Breast epithelium (tissue), 4 donors: ENCODE measurements at regions not wholly inside any gene's neighbourhood (a gene's known extent, or its start where the extent isn't known, plus 50 kb on each side); places are given as distances from the start of the nearest gene placed in this dataset.

Experiments used
- DNase-seq, 2 donors: peaks; one replicate each; pipeline ENCODE4 v3.0.0-alpha.2; 2019; ENCODE audit warnings: low spot score in 2 of 2
- H3K27ac ChIP-seq, 2 donors: fragments of 200-600 bp; sonication (generic) in 1 of 2; one replicate each; pipeline ENCODE4 v1.5.1; 2016 to 2019; ENCODE audit warnings: mild to moderate bottlenecking in 1 of 2
- H3K27me3 ChIP-seq, 2 donors: fragments of 200-600 bp; sonication (generic) in 1 of 2; one replicate each; pipeline versions ENCODE4 v1.5.1 to v1.6.0; 2017 to 2019; ENCODE audit warnings: control low read depth in 1 of 2, mild to moderate bottlenecking in 1 of 2
- H3K36me3 ChIP-seq: fragments of 200-600 bp; one replicate; pipeline ENCODE4 v1.5.1; 2019
- H3K4me1 ChIP-seq, 2 donors: fragments of 200-600 bp; sonication (generic); one replicate each; pipeline ENCODE4 v1.5.1; 2016 to 2019; ENCODE audit warnings: control low read depth in 1 of 2
- H3K4me3 ChIP-seq, 3 donors: fragments of 200-600 bp; sonication (generic); 1 replicate in 2 of 3; 2 replicates in 1 of 3; pipeline ENCODE4 v1.5.1; 2016 to 2019; ENCODE audit warnings: mild to moderate bottlenecking in 3 of 3, moderate library complexity in 2 of 3
- H3K9me3 ChIP-seq, 2 donors: fragments of 200-600 bp; sonication (generic) in 1 of 2; one replicate each; pipeline ENCODE4 v1.5.1; 2016 to 2019; ENCODE audit warnings: control low read depth in 1 of 2
- POLR2A ChIP-seq: fragments of 450-650 bp; IDR thresholded peaks from one replicate; pipeline ENCODE4 v1.6.1; 2016; ENCODE audit warnings: antibody characterized with exemption, mild to moderate bottlenecking, moderate library complexity
- POLR2AphosphoS5 ChIP-seq, 3 donors: sonication (generic); formaldehyde crosslinking; IDR thresholded peaks; one replicate each; pipeline ENCODE4 v1.6.1; 2017; ENCODE audit warnings: antibody characterized with exemption in 3 of 3
- intact Hi-C: fragments of 100-400 bp; cut with DNase I; formaldehyde crosslinking; loops from one replicate; pipeline ENCODE4 v1.15.1; 2023; ENCODE audit warnings: low total_unique reads
- TF ChIP-seq, protein P1 (sequence below), 3 donors: fragments of 450-650 bp; IDR thresholded peaks; one replicate each; pipeline ENCODE4 v1.5.1; 2016 to 2017; ENCODE audit warnings: antibody characterized with exemption in 3 of 3, mild to moderate bottlenecking in 3 of 3, moderate library complexity in 3 of 3

DNA sequence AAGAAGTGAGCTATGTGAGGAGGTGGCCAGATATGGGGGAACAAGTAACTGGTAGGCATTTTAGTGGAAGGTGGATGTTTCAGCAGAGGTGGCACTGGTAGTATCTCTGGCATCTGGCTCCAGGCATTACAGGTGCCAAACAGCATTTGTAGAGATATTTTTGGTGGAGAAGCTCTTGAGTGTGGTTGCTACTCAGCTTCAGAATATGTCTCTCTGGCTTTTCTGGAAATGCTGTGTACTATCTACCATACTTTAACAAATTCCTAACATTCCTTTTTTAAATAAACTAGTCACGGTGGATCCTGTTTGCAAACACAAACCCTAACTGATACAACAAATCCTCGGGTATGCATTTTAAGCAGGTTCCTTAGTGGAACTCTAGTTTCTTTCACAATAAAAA, 128.0 kb downstream of the BARX2 start:
- DNase-seq = no peak
- Histone ChIP-seq H3K9me3 (peaks cover 0 to 8% of the 10 kb centered on the region in 2 donors), H3K4me3 (no peak overlapping the region), H3K27ac (no peak overlapping the region), H3K4me1 (no peaks in the 10 kb centered on the region), H3K27me3 (no peaks in the 10 kb centered on the region), H3K36me3 (no peaks in the 10 kb centered on the region)
- intact Hi-C loops = no loop called here
- TF ChIP-seq POLR2A = no peak

GRCh38 chr11:129505266-129505665, 129.6 kb downstream of the BARX2 start:
- Histone ChIP-seq H3K9me3 (peaks cover 0 to 8% of the 10 kb centered on the region in 2 donors), H3K4me3 (no peak overlapping the region), H3K27ac (no peak overlapping the region), H3K27me3 (no peaks in the 10 kb centered on the region), H3K4me1 (no peaks in the 10 kb centered on the region), H3K36me3 (no peaks in the 10 kb centered on the region)
- TF ChIP-seq, protein P1, sequence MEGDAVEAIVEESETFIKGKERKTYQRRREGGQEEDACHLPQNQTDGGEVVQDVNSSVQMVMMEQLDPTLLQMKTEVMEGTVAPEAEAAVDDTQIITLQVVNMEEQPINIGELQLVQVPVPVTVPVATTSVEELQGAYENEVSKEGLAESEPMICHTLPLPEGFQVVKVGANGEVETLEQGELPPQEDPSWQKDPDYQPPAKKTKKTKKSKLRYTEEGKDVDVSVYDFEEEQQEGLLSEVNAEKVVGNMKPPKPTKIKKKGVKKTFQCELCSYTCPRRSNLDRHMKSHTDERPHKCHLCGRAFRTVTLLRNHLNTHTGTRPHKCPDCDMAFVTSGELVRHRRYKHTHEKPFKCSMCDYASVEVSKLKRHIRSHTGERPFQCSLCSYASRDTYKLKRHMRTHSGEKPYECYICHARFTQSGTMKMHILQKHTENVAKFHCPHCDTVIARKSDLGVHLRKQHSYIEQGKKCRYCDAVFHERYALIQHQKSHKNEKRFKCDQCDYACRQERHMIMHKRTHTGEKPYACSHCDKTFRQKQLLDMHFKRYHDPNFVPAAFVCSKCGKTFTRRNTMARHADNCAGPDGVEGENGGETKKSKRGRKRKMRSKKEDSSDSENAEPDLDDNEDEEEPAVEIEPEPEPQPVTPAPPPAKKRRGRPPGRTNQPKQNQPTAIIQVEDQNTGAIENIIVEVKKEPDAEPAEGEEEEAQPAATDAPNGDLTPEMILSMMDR (IDR thresholded peaks at IDR 0.05) = no peak
- TF ChIP-seq POLR2AphosphoS5 (IDR thresholded peaks at IDR 0.05) = no peak
- TF ChIP-seq POLR2A = no peak
- intact Hi-C loops = no loop called here
- no peak for DNase-seq

DNA sequence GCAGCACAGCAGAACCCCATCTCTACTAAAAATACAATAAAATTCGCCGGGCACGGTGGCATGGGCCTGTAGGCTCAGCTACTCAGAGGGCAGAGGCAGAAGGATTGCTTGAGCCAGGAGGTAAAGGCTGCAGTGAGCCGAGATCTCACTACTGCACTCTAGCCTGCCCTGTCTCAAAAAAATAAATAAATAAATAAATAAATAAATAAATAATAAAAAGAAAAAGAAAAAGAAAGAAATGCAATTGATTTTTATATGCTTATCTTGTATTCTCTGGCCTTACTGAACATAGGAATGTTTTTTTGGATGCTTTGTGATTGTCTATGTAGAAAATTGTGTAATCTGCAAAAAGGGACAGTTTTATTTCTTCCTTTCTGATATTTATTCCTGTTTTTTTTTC, 132.5 kb downstream of the BARX2 start:
- no peak overlapping the region for H3K4me3 ChIP-seq
- DNase-seq = no peak

DNA sequence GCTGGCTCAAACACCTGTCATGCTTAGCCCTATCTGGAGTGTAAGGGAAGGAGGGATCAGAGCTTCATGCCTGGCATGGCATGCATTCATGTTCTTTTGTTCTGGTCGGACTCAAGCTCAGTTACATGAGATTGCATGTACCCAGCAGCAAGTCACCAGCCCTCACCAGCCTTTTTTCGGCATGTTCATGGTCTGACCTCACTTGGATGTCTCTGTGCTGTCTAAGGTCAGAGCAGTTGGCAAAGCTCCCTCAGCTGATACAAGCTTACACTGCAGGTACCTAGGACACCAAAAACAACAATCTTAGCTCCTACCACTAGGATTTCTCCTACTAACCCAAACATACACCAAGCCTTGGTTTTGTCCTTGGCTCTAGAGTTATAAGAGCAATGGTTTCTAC, 152.6 kb downstream of the BARX2 start:
- Histone ChIP-seq H3K27ac (no peak overlapping the region), H3K27me3 (no peaks in the 10 kb centered on the region), H3K4me1 (peaks cover 0 to 5% of the 10 kb centered on the region in 2 donors), H3K4me3 (no peak overlapping the region), H3K9me3 (no peaks in the 10 kb centered on the region), H3K36me3 (no peaks in the 10 kb centered on the region)
- intact Hi-C loops = no loop called here
- no peak for DNase-seq
- TF ChIP-seq POLR2AphosphoS5 (IDR thresholded peaks at IDR 0.05) (no peak), POLR2A (no peak)
- TF ChIP-seq, protein P1 (IDR thresholded peaks at IDR 0.05) = no peak

More for the DNA sequence above, 132.5 kb downstream of the BARX2 start:
- intact Hi-C loops = no loop called here
- Histone ChIP-seq H3K27me3 (no peaks in the 10 kb centered on the region), H3K4me1 (no peaks in the 10 kb centered on the region), H3K36me3 (no peaks in the 10 kb centered on the region), H3K27ac (no peak overlapping the region), H3K9me3 (no peaks in the 10 kb centered on the region)
- TF ChIP-seq, protein P1 (IDR thresholded peaks at IDR 0.05) = no peak
- TF ChIP-seq POLR2A (no peak), POLR2AphosphoS5 (IDR thresholded peaks at IDR 0.05) (no peak)

GRCh38 chr11:129530154-129530895, 154.7 kb downstream of the BARX2 start:
- H3K27me3 ChIP-seq = no peaks in the 10 kb centered on the region
- no peaks in the 10 kb centered on the region for H3K36me3 ChIP-seq
- H3K27ac ChIP-seq = peak overlapping the region; percentile 27 to 57
- peaks cover 0 to 5% of the 10 kb centered on the region in 2 donors for H3K4me1 ChIP-seq
- no peaks in the 10 kb centered on the region for H3K9me3 ChIP-seq
- intact Hi-C loops = no loop called here
- TF ChIP-seq, protein P1 (IDR thresholded peaks at IDR 0.05) = no peak
- TF ChIP-seq POLR2AphosphoS5 (IDR thresholded peaks at IDR 0.05) = peak in 1 of 3 donors; percentile 65
- peak in 1 of 2 donors; percentile 71 for DNase-seq
- H3K4me3 ChIP-seq = no peak overlapping the region
